ENCODE measurements at regions not wholly inside any gene's neighbourhood (a gene's known extent, or its start where the extent isn't known, plus 50 kb on each side); places are given as distances from the start of the nearest gene placed in this dataset.

DNA sequence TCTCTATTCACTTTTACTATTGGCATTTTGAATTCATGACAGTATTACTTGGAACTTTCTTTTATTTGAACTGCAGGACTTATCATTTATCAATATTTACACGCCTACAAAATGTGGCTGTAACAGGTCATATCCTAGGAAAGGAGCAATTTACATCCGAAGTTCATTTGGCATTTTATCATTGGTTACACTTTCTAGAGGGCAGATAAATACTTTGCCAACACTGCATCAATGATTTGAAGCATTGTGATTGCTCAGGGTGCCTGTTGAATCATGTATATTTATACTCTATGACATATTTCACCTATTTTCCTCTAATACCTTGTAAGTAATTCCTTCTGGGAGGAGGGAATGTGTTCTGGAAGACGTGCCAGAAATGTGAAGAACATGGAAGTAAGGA lies 136.7 kb downstream of the MID1IP1 start:
- Histone ChIP-seq H3K36me3 (ENCODE audit: control insufficient read depth, low read length) (no peaks in the 10 kb centered on the region), H3K4me2 (ENCODE audit: low read length) (no peak overlapping the region), H3K9me3 (ENCODE audit: control insufficient read depth, insufficient read depth, low read length) (no peaks in the 10 kb centered on the region), H3K27me3 (ENCODE audit: control insufficient read depth, low read length) (no peaks in the 10 kb centered on the region), H3K4me1 (ENCODE audit: control insufficient read depth, low read length) (no peaks in the 10 kb centered on the region), H4K20me1 (ENCODE audit: control insufficient read depth, insufficient read depth, low read depth, low read length) (no peaks in the 10 kb centered on the region), H3F3A (ENCODE audit: control insufficient read depth, insufficient read depth) (no peaks in the 10 kb centered on the region), H3K79me2 (ENCODE audit: control insufficient read depth, low read length) (no peaks in the 10 kb centered on the region), H3K27ac (ENCODE audit: low read depth, low read length) (no peak overlapping the region), H3K9me2 (replicated peaks; ENCODE audit: control insufficient read depth, low read length) (no peaks in the 10 kb centered on the region), H3K4me3 (ENCODE audit: low read length) (no peak overlapping the region)
- TF ChIP-seq, protein P1, sequence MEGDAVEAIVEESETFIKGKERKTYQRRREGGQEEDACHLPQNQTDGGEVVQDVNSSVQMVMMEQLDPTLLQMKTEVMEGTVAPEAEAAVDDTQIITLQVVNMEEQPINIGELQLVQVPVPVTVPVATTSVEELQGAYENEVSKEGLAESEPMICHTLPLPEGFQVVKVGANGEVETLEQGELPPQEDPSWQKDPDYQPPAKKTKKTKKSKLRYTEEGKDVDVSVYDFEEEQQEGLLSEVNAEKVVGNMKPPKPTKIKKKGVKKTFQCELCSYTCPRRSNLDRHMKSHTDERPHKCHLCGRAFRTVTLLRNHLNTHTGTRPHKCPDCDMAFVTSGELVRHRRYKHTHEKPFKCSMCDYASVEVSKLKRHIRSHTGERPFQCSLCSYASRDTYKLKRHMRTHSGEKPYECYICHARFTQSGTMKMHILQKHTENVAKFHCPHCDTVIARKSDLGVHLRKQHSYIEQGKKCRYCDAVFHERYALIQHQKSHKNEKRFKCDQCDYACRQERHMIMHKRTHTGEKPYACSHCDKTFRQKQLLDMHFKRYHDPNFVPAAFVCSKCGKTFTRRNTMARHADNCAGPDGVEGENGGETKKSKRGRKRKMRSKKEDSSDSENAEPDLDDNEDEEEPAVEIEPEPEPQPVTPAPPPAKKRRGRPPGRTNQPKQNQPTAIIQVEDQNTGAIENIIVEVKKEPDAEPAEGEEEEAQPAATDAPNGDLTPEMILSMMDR (IDR thresholded peaks at IDR 0.05; ENCODE audit: low read depth, low read length, poor library complexity, severe bottlenecking): no peak
- TF ChIP-seq EZH2phosphoT487 (IDR thresholded peaks at IDR 0.05; ENCODE audit: borderline replicate concordance, low read length): no peak

DNA sequence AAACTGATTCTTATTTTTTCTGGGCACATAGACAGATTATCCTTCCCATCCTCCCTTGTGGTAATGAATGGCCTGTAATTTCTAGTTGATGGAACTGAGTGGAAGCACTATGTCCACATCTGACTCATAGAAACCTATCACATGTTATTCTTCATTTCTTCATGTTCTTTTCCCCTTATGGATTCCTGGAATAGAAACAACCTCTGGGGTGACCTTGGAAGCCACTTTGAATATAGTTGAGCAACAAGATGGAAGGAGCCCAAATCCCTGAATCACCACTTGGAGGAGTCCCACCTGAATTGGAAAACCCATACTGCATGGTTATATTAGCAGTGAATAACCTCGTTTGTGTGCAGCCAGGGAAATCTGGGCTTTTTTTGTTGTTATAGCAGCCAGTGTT lies 137.8 kb downstream of the MID1IP1 start:
- Histone ChIP-seq H3K4me2 (ENCODE audit: low read length) (no peak overlapping the region), H3K36me3 (ENCODE audit: control insufficient read depth, low read length) (no peaks in the 10 kb centered on the region), H3K4me1 (ENCODE audit: control insufficient read depth, low read length) (no peaks in the 10 kb centered on the region), H3F3A (ENCODE audit: control insufficient read depth, insufficient read depth) (no peaks in the 10 kb centered on the region), H3K4me3 (ENCODE audit: low read length) (no peak overlapping the region), H3K9me2 (replicated peaks; ENCODE audit: control insufficient read depth, low read length) (no peaks in the 10 kb centered on the region), H3K9me3 (ENCODE audit: control insufficient read depth, insufficient read depth, low read length) (no peaks in the 10 kb centered on the region), H4K20me1 (ENCODE audit: control insufficient read depth, insufficient read depth, low read depth, low read length) (no peaks in the 10 kb centered on the region), H3K27me3 (ENCODE audit: control insufficient read depth, low read length) (no peaks in the 10 kb centered on the region), H3K27ac (ENCODE audit: low read depth, low read length) (no peak overlapping the region), H3K79me2 (ENCODE audit: control insufficient read depth, low read length) (no peaks in the 10 kb centered on the region)
- TF ChIP-seq, protein P1 (IDR thresholded peaks at IDR 0.05; ENCODE audit: low read depth, low read length, poor library complexity, severe bottlenecking): no peak
- no peak for TF ChIP-seq EZH2phosphoT487 (IDR thresholded peaks at IDR 0.05; ENCODE audit: borderline replicate concordance, low read length)

DNA sequence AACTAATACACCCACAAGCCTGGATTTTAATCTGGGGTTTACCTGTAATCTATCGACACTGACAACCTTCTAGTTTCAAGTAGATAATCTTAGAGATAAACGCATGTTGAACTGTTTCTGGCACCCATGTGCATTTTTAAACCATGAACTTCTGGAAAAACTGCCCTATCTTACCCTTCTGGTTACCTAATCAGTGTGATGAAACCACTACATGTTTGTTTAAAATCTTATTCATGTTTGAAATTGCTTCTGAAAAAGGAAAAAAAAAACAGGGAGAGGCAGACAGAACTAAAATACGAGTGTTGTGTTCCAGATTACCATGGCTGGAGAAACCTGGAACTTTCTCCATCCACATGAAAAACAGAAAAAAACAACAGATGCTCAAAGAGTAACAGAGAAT lies 139.3 kb downstream of the MID1IP1 start:
- Histone ChIP-seq H3K4me2 (ENCODE audit: low read length) (no peak overlapping the region), H3K27me3 (ENCODE audit: control insufficient read depth, low read length) (no peaks in the 10 kb centered on the region), H3K9me3 (ENCODE audit: control insufficient read depth, insufficient read depth, low read length) (no peaks in the 10 kb centered on the region), H3K9me2 (replicated peaks; ENCODE audit: control insufficient read depth, low read length) (no peaks in the 10 kb centered on the region), H3K79me2 (ENCODE audit: control insufficient read depth, low read length) (no peaks in the 10 kb centered on the region), H4K20me1 (ENCODE audit: control insufficient read depth, insufficient read depth, low read depth, low read length) (no peaks in the 10 kb centered on the region), H3K4me1 (ENCODE audit: control insufficient read depth, low read length) (no peaks in the 10 kb centered on the region), H3F3A (ENCODE audit: control insufficient read depth, insufficient read depth) (no peaks in the 10 kb centered on the region), H3K36me3 (ENCODE audit: control insufficient read depth, low read length) (no peaks in the 10 kb centered on the region), H3K4me3 (ENCODE audit: low read length) (no peak overlapping the region), H3K27ac (ENCODE audit: low read depth, low read length) (no peak overlapping the region)
- TF ChIP-seq EZH2phosphoT487 (IDR thresholded peaks at IDR 0.05; ENCODE audit: borderline replicate concordance, low read length): no peak
- TF ChIP-seq, protein P1 (IDR thresholded peaks at IDR 0.05; ENCODE audit: low read depth, low read length, poor library complexity, severe bottlenecking): no peak

DNA sequence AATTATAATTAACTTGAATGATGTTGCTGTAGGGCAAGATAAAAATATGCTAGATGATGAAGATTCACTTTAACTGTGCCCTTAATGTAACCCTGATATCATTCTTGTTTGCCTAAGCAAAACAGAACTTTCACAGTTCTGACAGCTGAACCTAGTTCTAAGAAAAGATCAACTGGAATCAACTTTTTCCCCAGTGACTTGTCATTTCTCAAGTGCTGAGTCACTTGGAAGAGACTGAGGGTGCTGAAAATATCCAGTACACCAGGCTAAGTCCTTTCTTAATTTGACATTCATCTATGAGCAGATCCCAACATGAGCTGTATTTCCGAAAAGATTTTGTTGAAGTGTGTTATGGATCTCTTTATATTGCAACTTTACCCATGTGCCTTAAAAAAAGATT lies 140.4 kb downstream of the MID1IP1 start:
- Histone ChIP-seq H3K27ac (ENCODE audit: low read depth, low read length) (no peak overlapping the region), H3K27me3 (ENCODE audit: control insufficient read depth, low read length) (no peaks in the 10 kb centered on the region), H3K4me2 (ENCODE audit: low read length) (no peak overlapping the region), H3F3A (ENCODE audit: control insufficient read depth, insufficient read depth) (no peaks in the 10 kb centered on the region), H4K20me1 (ENCODE audit: control insufficient read depth, insufficient read depth, low read depth, low read length) (no peaks in the 10 kb centered on the region), H3K9me3 (ENCODE audit: control insufficient read depth, insufficient read depth, low read length) (no peaks in the 10 kb centered on the region), H3K79me2 (ENCODE audit: control insufficient read depth, low read length) (no peaks in the 10 kb centered on the region), H3K36me3 (ENCODE audit: control insufficient read depth, low read length) (no peaks in the 10 kb centered on the region), H3K4me1 (ENCODE audit: control insufficient read depth, low read length) (no peaks in the 10 kb centered on the region), H3K4me3 (ENCODE audit: low read length) (no peak overlapping the region), H3K9me2 (replicated peaks; ENCODE audit: control insufficient read depth, low read length) (no peaks in the 10 kb centered on the region)
- TF ChIP-seq, protein P1 (IDR thresholded peaks at IDR 0.05; ENCODE audit: low read depth, low read length, poor library complexity, severe bottlenecking): no peak
- no peak for TF ChIP-seq EZH2phosphoT487 (IDR thresholded peaks at IDR 0.05; ENCODE audit: borderline replicate concordance, low read length)

All from DOHH2 (cell line).